ENCODE measurements at regions not wholly inside any gene's neighbourhood (a gene's known extent, or its start where the extent isn't known, plus 50 kb on each side); places are given as distances from the start of the nearest gene placed in this dataset.

- Histone ChIP-seq H3K4me3 (no peak overlapping the region), H3K36me3 (replicated peaks in 1 of 2; ENCODE audit: insufficient read depth in 1 of 2, low read depth in 2 of 2) (no peaks in the 10 kb centered on the region), H3K9me3 (peaks cover 0 to 7% (median 0%) of the 10 kb centered on the region in 3 donors), H3K4me1 (no peaks in the 10 kb centered on the region), H3K27ac (no peak overlapping the region), H3K27me3 (no peaks in the 10 kb centered on the region)
- ATAC-seq (no peak), DNase-seq (no peak)
- TF ChIP-seq POLR2A (IDR thresholded peaks at IDR 0.05) (no peak), CTCF (IDR thresholded peaks at IDR 0.05) (no peak)
- intact Hi-C loops (cut with DNase I) = no loop called here
Observed at GRCh38 chr6:126446248-126446647, 106.3 kb downstream of the CENPW start.

- DNase-seq (no peak), ATAC-seq (no peak)
- Histone ChIP-seq H3K27ac (no peak overlapping the region), H3K36me3 (replicated peaks in 1 of 2; ENCODE audit: insufficient read depth in 1 of 2, low read depth in 2 of 2) (no peaks in the 10 kb centered on the region), H3K27me3 (no peaks in the 10 kb centered on the region), H3K9me3 (peaks cover 0 to 7% (median 0%) of the 10 kb centered on the region in 3 donors), H3K4me1 (no peaks in the 10 kb centered on the region), H3K4me3 (no peak overlapping the region)
- TF ChIP-seq POLR2A (IDR thresholded peaks at IDR 0.05) = no peak
- no peak for TF ChIP-seq CTCF (IDR thresholded peaks at IDR 0.05)
- intact Hi-C loops (cut with DNase I) = no loop called here
Observed at GRCh38 chr6:126447367-126447766, 107.5 kb downstream of the CENPW start.

GRCh38 chr6:126461045-126461444 is 121.1 kb downstream of the CENPW start:
- WGBS, 2 donors = 66% methylated on average over 6 of the region's 6 CpGs
- H3K27me3 ChIP-seq = no peaks in the 10 kb centered on the region
- H3K36me3 ChIP-seq (replicated peaks in 1 of 2; ENCODE audit: insufficient read depth in 1 of 2, low read depth in 2 of 2) = no peaks in the 10 kb centered on the region
- intact Hi-C loops (cut with DNase I) = no loop called here
- H3K4me3 ChIP-seq = no peak overlapping the region
- ATAC-seq (no peak), DNase-seq (no peak)
- TF ChIP-seq CTCF (IDR thresholded peaks at IDR 0.05) = no peak
- no peak for TF ChIP-seq POLR2A (IDR thresholded peaks at IDR 0.05)
- no peak overlapping the region for H3K27ac ChIP-seq
- no peaks in the 10 kb centered on the region for H3K9me3 ChIP-seq
- no peaks in the 10 kb centered on the region for H3K4me1 ChIP-seq

- DNase-seq (no peak), ATAC-seq (no peak)
- intact Hi-C loops (cut with DNase I) = no loop called here
- TF ChIP-seq CTCF (IDR thresholded peaks at IDR 0.05) (no peak), POLR2A (IDR thresholded peaks at IDR 0.05) (no peak)
- Histone ChIP-seq H3K4me3 (no peak overlapping the region), H3K27me3 (no peaks in the 10 kb centered on the region), H3K36me3 (replicated peaks in 1 of 2; ENCODE audit: insufficient read depth in 1 of 2, low read depth in 2 of 2) (no peaks in the 10 kb centered on the region), H3K9me3 (no peaks in the 10 kb centered on the region), H3K4me1 (no peaks in the 10 kb centered on the region), H3K27ac (no peak overlapping the region)
- 44 to 71% methylated on average over 1 of the region's 1 CpG for WGBS, 2 donors
Observed at GRCh38 chr6:126464245-126464644, 124.3 kb downstream of the CENPW start.

- Histone ChIP-seq H3K36me3 (replicated peaks in 1 of 2; ENCODE audit: insufficient read depth in 1 of 2, low read depth in 2 of 2) (no peaks in the 10 kb centered on the region), H3K4me1 (no peaks in the 10 kb centered on the region), H3K4me3 (no peak overlapping the region), H3K9me3 (no peaks in the 10 kb centered on the region), H3K27ac (no peak overlapping the region), H3K27me3 (no peaks in the 10 kb centered on the region)
- no peak for DNase-seq
- ATAC-seq = no peak
- TF ChIP-seq POLR2A (IDR thresholded peaks at IDR 0.05) (no peak), CTCF (IDR thresholded peaks at IDR 0.05) (no peak)
- intact Hi-C loops (cut with DNase I) = no loop called here
Observed at GRCh38 chr6:126475449-126475848, 135.5 kb downstream of the CENPW start.

Data from body of pancreas (tissue), 4 donors.